ENCODE measurements at regions not wholly inside any gene's neighbourhood (a gene's known extent, or its start where the extent isn't known, plus 50 kb on each side); places are given as distances from the start of the nearest gene placed in this dataset.
A peak's percentile ranks its signal among the peaks of the same experiment; 100 is the strongest.

GRCh38 chr9:131809941-131810344 lies 70.1 kb upstream of the RAPGEF1 start:
- no peak for DNase-seq

- DNase-seq: no peak
Observed at GRCh38 chr9:131808291-131808690, 68.4 kb upstream of the RAPGEF1 start.

- no peak for DNase-seq
Observed at GRCh38 chr9:131807144-131807983, 67.5 kb upstream of the RAPGEF1 start.

- DNase-seq: no peak
Observed at GRCh38 chr9:131805803-131806202, 65.9 kb upstream of the RAPGEF1 start.

- peak; percentile 89 for DNase-seq
Observed at GRCh38 chr9:131804826-131805225, 65.0 kb upstream of the RAPGEF1 start.

- no peak for DNase-seq
Observed at GRCh38 chr9:131803758-131804411, 64.0 kb upstream of the RAPGEF1 start.

- no peak for DNase-seq
Observed at GRCh38 chr9:131801810-131802209, 61.9 kb upstream of the RAPGEF1 start.

GRCh38 chr9:131800843-131801242 lies 61.0 kb upstream of the RAPGEF1 start:
- no peak for DNase-seq

- no peak for DNase-seq
Observed at GRCh38 chr9:131800366-131800765, 60.5 kb upstream of the RAPGEF1 start.

GRCh38 chr9:131799177-131799823 lies 59.4 kb upstream of the RAPGEF1 start:
- no peak for DNase-seq

GRCh38 chr9:131798246-131798645 lies 58.4 kb upstream of the RAPGEF1 start:
- no peak for DNase-seq

GRCh38 chr9:131794393-131794792 lies 54.5 kb upstream of the RAPGEF1 start:
- DNase-seq: no peak

GRCh38 chr9:131791542-131792254 lies 51.8 kb upstream of the RAPGEF1 start:
- no peak for DNase-seq
